GM12878 (cell line): ENCODE measurements at regions not wholly inside any gene's neighbourhood (a gene's known extent, or its start where the extent isn't known, plus 50 kb on each side); places are given as distances from the start of the nearest gene placed in this dataset.

Source experiments
- FOXK2 ChIP-seq: fragments of 450-650 bp; IDR thresholded peaks from 2 replicates; pipeline ENCODE4 v1.6.1; 2017; ENCODE audit warnings: mild to moderate bottlenecking, moderate library complexity
- SIN3A ChIP-seq: IDR thresholded peaks from 2 replicates; pipeline ENCODE4 v1.6.1; 2012; ENCODE audit warnings: low read depth, low read length, improper control_type of control experiment
- ZNF622 ChIP-seq: fragments of 450-650 bp; IDR thresholded peaks from 2 replicates; pipeline ENCODE4 v1.6.1; 2017; ENCODE audit warnings: mild to moderate bottlenecking, inconsistent platforms
- TF ChIP-seq, protein P1 (sequence below): fragments of 450-650 bp; formaldehyde crosslinking; IDR thresholded peaks from 2 replicates; pipeline ENCODE4 v1.5.0; 2022; ENCODE audit warnings: mild to moderate bottlenecking, missing genetic modification characterization
- TF ChIP-seq, protein P2 (sequence below): IDR thresholded peaks from 2 replicates; pipeline ENCODE4 v1.6.1; 2011; ENCODE audit warnings: low read depth, low read length, improper control_type of control experiment, borderline replicate concordance
- TF ChIP-seq, protein P3 (sequence below): IDR thresholded peaks from 2 replicates; pipeline ENCODE4 v1.6.1; 2012; ENCODE audit warnings: mild to moderate bottlenecking, low read depth, low read length
- TF ChIP-seq, protein P4 (sequence below), 3 experiments: IDR thresholded peaks in 2 of 3; conservative IDR thresholded peaks in 1 of 3; 2 replicates each; pipeline ENCODE4 v1.5.1; 2011; ENCODE audit warnings: low read depth in 3 of 3, low read length in 3 of 3, mild to moderate bottlenecking in 3 of 3, control low read depth in 2 of 3, moderate library complexity in 2 of 3, inconsistent platforms in 1 of 3, mixed read lengths in 1 of 3; ENCODE audit not compliant: control insufficient read depth in 2 of 3, insufficient read depth in 1 of 3; ENCODE audit errors: extremely low read depth in 1 of 3
- TF ChIP-seq, protein P5 (sequence below): IDR thresholded peaks from 2 replicates; pipeline ENCODE4 v1.6.1; 2012; ENCODE audit warnings: low read depth, low read length, improper control_type of control experiment

DNA sequence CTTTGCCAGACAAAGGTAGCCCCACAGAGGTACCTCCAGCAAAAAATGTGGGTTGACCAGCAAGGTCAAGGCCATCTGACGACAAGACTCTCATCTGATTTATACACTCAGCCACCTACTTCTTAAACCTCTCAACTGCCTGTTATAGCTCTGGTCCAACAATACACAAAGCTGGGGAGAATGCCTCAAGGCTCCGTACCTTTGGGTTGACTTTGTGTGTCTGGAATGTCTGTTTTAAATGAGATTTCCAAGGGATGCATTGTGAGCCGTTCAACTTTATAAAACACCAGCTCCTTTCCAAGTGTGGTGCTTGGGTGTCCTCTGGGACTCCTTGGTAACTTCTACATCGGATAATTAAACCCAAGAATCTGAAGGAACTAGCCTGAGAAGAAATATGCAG, 167.0 kb upstream of the RPL34 start:
- TF ChIP-seq, protein P1, sequence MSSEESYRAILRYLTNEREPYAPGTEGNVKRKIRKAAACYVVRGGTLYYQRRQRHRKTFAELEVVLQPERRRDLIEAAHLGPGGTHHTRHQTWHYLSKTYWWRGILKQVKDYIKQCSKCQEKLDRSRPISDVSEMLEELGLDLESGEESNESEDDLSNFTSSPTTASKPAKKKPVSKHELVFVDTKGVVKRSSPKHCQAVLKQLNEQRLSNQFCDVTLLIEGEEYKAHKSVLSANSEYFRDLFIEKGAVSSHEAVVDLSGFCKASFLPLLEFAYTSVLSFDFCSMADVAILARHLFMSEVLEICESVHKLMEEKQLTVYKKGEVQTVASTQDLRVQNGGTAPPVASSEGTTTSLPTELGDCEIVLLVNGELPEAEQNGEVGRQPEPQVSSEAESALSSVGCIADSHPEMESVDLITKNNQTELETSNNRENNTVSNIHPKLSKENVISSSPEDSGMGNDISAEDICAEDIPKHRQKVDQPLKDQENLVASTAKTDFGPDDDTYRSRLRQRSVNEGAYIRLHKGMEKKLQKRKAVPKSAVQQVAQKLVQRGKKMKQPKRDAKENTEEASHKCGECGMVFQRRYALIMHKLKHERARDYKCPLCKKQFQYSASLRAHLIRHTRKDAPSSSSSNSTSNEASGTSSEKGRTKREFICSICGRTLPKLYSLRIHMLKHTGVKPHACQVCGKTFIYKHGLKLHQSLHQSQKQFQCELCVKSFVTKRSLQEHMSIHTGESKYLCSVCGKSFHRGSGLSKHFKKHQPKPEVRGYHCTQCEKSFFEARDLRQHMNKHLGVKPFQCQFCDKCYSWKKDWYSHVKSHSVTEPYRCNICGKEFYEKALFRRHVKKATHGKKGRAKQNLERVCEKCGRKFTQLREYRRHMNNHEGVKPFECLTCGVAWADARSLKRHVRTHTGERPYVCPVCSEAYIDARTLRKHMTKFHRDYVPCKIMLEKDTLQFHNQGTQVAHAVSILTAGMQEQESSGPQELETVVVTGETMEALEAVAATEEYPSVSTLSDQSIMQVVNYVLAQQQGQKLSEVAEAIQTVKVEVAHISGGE (CRISPR knock-in tag), result no peak
- TF ChIP-seq ZNF622 (no peak), FOXK2 (no peak), SIN3A (no peak)
- TF ChIP-seq, protein P2, sequence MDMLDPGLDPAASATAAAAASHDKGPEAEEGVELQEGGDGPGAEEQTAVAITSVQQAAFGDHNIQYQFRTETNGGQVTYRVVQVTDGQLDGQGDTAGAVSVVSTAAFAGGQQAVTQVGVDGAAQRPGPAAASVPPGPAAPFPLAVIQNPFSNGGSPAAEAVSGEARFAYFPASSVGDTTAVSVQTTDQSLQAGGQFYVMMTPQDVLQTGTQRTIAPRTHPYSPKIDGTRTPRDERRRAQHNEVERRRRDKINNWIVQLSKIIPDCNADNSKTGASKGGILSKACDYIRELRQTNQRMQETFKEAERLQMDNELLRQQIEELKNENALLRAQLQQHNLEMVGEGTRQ, result no peak
- TF ChIP-seq, protein P3, sequence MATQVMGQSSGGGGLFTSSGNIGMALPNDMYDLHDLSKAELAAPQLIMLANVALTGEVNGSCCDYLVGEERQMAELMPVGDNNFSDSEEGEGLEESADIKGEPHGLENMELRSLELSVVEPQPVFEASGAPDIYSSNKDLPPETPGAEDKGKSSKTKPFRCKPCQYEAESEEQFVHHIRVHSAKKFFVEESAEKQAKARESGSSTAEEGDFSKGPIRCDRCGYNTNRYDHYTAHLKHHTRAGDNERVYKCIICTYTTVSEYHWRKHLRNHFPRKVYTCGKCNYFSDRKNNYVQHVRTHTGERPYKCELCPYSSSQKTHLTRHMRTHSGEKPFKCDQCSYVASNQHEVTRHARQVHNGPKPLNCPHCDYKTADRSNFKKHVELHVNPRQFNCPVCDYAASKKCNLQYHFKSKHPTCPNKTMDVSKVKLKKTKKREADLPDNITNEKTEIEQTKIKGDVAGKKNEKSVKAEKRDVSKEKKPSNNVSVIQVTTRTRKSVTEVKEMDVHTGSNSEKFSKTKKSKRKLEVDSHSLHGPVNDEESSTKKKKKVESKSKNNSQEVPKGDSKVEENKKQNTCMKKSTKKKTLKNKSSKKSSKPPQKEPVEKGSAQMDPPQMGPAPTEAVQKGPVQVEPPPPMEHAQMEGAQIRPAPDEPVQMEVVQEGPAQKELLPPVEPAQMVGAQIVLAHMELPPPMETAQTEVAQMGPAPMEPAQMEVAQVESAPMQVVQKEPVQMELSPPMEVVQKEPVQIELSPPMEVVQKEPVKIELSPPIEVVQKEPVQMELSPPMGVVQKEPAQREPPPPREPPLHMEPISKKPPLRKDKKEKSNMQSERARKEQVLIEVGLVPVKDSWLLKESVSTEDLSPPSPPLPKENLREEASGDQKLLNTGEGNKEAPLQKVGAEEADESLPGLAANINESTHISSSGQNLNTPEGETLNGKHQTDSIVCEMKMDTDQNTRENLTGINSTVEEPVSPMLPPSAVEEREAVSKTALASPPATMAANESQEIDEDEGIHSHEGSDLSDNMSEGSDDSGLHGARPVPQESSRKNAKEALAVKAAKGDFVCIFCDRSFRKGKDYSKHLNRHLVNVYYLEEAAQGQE, result no peak
- TF ChIP-seq, protein P4, sequence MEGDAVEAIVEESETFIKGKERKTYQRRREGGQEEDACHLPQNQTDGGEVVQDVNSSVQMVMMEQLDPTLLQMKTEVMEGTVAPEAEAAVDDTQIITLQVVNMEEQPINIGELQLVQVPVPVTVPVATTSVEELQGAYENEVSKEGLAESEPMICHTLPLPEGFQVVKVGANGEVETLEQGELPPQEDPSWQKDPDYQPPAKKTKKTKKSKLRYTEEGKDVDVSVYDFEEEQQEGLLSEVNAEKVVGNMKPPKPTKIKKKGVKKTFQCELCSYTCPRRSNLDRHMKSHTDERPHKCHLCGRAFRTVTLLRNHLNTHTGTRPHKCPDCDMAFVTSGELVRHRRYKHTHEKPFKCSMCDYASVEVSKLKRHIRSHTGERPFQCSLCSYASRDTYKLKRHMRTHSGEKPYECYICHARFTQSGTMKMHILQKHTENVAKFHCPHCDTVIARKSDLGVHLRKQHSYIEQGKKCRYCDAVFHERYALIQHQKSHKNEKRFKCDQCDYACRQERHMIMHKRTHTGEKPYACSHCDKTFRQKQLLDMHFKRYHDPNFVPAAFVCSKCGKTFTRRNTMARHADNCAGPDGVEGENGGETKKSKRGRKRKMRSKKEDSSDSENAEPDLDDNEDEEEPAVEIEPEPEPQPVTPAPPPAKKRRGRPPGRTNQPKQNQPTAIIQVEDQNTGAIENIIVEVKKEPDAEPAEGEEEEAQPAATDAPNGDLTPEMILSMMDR (IDR thresholded peaks at IDR 0.05 in 2 of 3, conservative IDR thresholded peaks at IDR 0.05 in 1 of 3; ENCODE audit: control insufficient read depth in 2 of 3, extremely low read depth in 1 of 3, insufficient read depth in 1 of 3, low read depth in 3 of 3, low read length in 3 of 3), result no peak
- TF ChIP-seq, protein P5, sequence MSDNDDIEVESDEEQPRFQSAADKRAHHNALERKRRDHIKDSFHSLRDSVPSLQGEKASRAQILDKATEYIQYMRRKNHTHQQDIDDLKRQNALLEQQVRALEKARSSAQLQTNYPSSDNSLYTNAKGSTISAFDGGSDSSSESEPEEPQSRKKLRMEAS, result no peak
